WI38 (cell line): ENCODE measurements at regions not wholly inside any gene's neighbourhood (a gene's known extent, or its start where the extent isn't known, plus 50 kb on each side); places are given as distances from the start of the nearest gene placed in this dataset.

Experiments
- H3K4me3 ChIP-seq: 2 replicates; pipeline ENCODE4 v1.5.1; 2011; ENCODE audit warnings: low read depth, mild to moderate bottlenecking, control low read depth, low read length
- CTCF ChIP-seq: IDR thresholded peaks from 2 replicates; pipeline ENCODE4 v1.5.1; 2012; ENCODE audit warnings: low read depth, mild to moderate bottlenecking, control low read depth, low read length

- no peak for TF ChIP-seq CTCF
- no peak overlapping the region for H3K4me3 ChIP-seq
Observed at GRCh38 chr13:103810026-103810425, 743.8 kb upstream of the SLC10A2 start.

GRCh38 chr13:103805771-103806170 lies 739.6 kb upstream of the SLC10A2 start:
- H3K4me3 ChIP-seq = no peak overlapping the region
- TF ChIP-seq CTCF = no peak

GRCh38 chr13:103803349-103803748 lies 737.1 kb upstream of the SLC10A2 start:
- TF ChIP-seq CTCF = no peak
- no peak overlapping the region for H3K4me3 ChIP-seq

- TF ChIP-seq CTCF = no peak
- no peak overlapping the region for H3K4me3 ChIP-seq
Observed at GRCh38 chr13:103799028-103799427, 732.8 kb upstream of the SLC10A2 start.

GRCh38 chr13:103795892-103796478 lies 729.8 kb upstream of the SLC10A2 start:
- no peak overlapping the region for H3K4me3 ChIP-seq
- no peak for TF ChIP-seq CTCF

- no peak for TF ChIP-seq CTCF
Observed at GRCh38 chr13:103794526-103794925, 728.3 kb upstream of the SLC10A2 start.

GRCh38 chr13:103788061-103788652 lies 721.9 kb upstream of the SLC10A2 start:
- TF ChIP-seq CTCF = no peak

More at GRCh38 chr13:103794526-103794925, 728.3 kb upstream of the SLC10A2 start:
- H3K4me3 ChIP-seq = no peak overlapping the region

More at GRCh38 chr13:103788061-103788652, 721.9 kb upstream of the SLC10A2 start:
- no peak overlapping the region for H3K4me3 ChIP-seq
